GM18508 (cell line): ENCODE measurements at regions not wholly inside any gene's neighbourhood (a gene's known extent, or its start where the extent isn't known, plus 50 kb on each side); places are given as distances from the start of the nearest gene placed in this dataset.
"Not testable (repeated sequence)": the region's sequence is repeated elsewhere in the genome, so short reads cannot be mapped to it uniquely, and the experiment has no call there.

Source experiments
- ATAC-seq: cut with Tn5 transposase; IDR thresholded peaks from one replicate; pipeline ENCODE4 v1.9.1; 2021; ENCODE audit warnings: moderate number of reproducible peaks; ENCODE audit not compliant: insufficient read depth, unreplicated experiment

DNA sequence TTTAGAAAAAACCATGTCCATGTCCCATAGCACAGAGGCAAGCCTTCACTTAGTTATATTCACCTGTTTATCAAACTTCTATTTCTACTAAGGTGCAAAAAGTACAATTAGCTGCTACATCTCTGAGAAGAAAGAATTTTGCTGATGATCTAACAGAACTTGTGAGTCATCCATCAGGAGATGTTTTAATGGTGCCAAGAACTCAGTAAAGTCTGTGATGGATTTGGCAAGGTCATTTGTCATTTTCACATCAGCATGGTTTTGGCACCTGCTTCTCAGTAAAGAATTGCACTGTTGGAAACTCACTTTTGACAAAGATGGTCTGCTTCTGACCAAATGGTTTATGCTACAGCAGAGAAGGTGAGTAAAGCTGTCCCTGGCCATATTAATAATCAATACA is 195.7 kb upstream of the TMEFF2 start:
- ATAC-seq = no peak

DNA sequence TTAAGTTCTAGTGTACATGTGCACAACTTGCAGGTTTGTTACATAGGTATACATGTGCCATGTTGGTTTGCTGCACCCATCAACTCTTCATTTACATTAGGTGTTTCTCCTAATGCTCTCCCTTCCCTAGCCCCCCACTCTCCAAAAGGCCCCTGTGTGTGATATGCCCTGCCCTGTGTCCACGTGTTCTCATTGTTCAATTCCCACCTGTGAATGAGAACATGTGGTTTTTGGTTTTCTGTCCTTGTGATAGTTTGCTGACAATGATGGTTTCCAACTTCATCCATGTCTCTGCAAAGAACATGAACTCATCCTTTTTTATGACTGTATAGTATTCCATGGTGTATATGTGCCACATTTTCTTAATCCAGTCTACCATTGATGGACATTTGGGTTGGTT is 189.5 kb upstream of the TMEFF2 start:
- not testable (repeated sequence) for ATAC-seq

- no peak for ATAC-seq
These were observed 186.3 kb upstream of the TMEFF2 start for GRCh38 chr2:192381082-192381481.

- no peak for ATAC-seq
These were observed 185.0 kb upstream of the TMEFF2 start for GRCh38 chr2:192379736-192380135.

DNA sequence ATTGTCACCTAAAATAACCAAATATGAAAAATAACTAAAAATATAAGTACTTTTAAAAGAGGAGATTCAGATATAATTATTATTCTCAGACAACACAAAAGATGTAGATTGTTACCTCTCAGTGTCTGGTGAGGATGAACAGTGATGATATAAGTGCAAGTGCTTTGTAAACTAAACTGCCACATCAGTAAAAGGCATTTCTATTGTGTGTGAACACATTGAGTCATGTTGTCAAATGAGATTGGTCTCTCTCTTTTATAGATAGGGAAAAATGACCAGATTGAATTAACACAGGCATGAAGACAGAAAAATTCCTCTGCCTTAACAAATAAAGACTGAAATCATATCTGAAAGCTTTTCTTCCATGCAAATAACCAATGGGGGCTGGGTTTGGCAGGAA is 182.4 kb upstream of the TMEFF2 start:
- no peak for ATAC-seq

- ATAC-seq = no peak
These were observed 179.0 kb upstream of the TMEFF2 start for GRCh38 chr2:192373754-192374153.

GRCh38 chr2:192373221-192373620 is 178.5 kb upstream of the TMEFF2 start:
- ATAC-seq = no peak

DNA sequence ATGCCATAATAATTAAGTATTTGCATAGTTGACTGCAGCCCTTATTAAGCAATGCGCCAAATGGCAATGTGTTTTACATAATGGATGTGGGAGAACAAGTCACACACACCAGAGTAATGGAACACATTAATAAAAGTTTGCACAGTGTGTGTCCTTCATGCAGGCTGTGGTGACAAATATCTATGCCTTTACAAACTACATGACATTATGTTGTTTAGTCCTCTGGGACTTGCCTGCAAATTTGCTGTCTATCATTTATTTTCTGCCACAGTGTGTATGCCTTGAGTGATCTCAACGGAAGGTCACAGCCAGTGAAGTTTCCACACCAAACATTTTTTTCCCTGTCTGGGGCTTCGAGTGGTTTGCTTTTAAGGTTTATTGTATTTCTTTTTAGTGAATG is 175.2 kb upstream of the TMEFF2 start:
- no peak for ATAC-seq

- ATAC-seq = no peak
These were observed 162.5 kb upstream of the TMEFF2 start for GRCh38 chr2:192357217-192357616.

GRCh38 chr2:192354512-192355244 is 159.9 kb upstream of the TMEFF2 start:
- no peak for ATAC-seq

DNA sequence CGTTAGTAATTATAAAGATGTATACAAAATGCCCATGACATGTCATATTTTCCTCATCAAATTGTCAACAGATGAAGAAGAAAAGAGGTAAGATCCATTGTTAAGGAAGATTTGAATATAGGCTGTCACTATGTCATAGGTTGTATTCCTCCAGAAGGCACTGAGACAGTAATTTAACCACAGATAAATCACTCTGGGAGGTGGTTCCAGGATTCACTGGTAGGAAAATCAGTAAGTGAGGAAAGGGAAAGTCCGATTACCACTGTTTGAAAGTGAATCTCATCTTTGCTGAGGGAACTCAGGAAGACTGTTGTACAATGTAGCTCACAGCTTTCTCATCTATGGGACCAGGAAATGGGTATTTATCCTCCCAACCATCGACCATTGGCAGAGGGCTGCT is 152.8 kb upstream of the TMEFF2 start:
- no peak for ATAC-seq

DNA sequence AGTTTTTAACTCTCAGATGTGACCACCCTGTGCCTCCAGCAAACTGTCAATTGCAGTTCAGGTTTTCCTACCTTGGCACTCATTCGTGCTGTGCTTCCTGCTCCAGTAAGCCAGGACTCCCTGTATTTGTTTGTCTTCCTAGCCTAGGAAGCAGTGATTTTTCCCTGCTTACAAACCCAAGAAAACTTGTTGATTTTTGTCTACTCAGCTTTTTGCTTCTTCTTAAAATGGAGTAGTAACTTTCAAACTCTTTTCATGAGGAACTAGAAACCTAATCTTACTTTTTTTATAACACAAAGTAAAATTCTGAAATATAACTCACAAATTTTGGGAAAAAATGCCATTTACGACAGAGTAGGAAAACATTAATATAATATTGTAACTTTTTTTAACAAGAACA is 150.6 kb upstream of the TMEFF2 start:
- ATAC-seq = no peak

GRCh38 chr2:192333642-192334041 is 138.9 kb upstream of the TMEFF2 start:
- ATAC-seq = no peak

GRCh38 chr2:192328297-192328696 is 133.6 kb upstream of the TMEFF2 start:
- ATAC-seq = no peak

GRCh38 chr2:192327576-192327975 is 132.8 kb upstream of the TMEFF2 start:
- ATAC-seq = no peak

- no peak for ATAC-seq
These were observed 120.8 kb upstream of the TMEFF2 start for GRCh38 chr2:192315543-192315942.

GRCh38 chr2:192314800-192315481 is 120.2 kb upstream of the TMEFF2 start:
- no peak for ATAC-seq

GRCh38 chr2:192313773-192314172 is 119.0 kb upstream of the TMEFF2 start:
- no peak for ATAC-seq

GRCh38 chr2:192311701-192312460 is 117.1 kb upstream of the TMEFF2 start:
- no peak for ATAC-seq

- ATAC-seq = no peak
These were observed 112.8 kb upstream of the TMEFF2 start for GRCh38 chr2:192307530-192307929.

- no peak for ATAC-seq
These were observed 103.9 kb upstream of the TMEFF2 start for GRCh38 chr2:192298664-192299063.
